Gastroesophageal sphincter (tissue), 4 donors: ENCODE measurements at regions not wholly inside any gene's neighbourhood (a gene's known extent, or its start where the extent isn't known, plus 50 kb on each side); places are given as distances from the start of the nearest gene placed in this dataset.

ENCODE experiments used
- ATAC-seq: fragments of 150-250 bp; one replicate; pipeline ENCODE4 v1.9.1; 2016; ENCODE audit warnings: mild to moderate bottlenecking, moderate library complexity
- H3K27ac ChIP-seq, 4 donors: fragments of 200-600 bp; sonication (generic) in 3 of 4; 1 replicate in 3 of 4; 2 replicates in 1 of 4; pipeline ENCODE4 v1.5.1; 2016 to 2019
- H3K27me3 ChIP-seq: fragments of 200-600 bp; sonication (generic); one replicate; pipeline ENCODE4 v1.5.1; 2019
- H3K36me3 ChIP-seq, 2 donors: fragments of 200-600 bp; sonication (generic); one replicate each; pipeline ENCODE4 v1.5.1; 2019; ENCODE audit warnings: control low read depth in 1 of 2
- H3K4me1 ChIP-seq, 3 donors: fragments of 200-600 bp; sonication (generic); 1 replicate in 2 of 3; 2 replicates in 1 of 3; pipeline ENCODE4 v1.5.1; 2016 to 2019; ENCODE audit warnings: control low read depth in 2 of 3
- H3K4me3 ChIP-seq, 2 donors: fragments of 200-600 bp; sonication (generic); one replicate each; pipeline ENCODE4 v1.5.1; 2019; ENCODE audit warnings: mild to moderate bottlenecking in 1 of 2, moderate library complexity in 1 of 2
- H3K9me3 ChIP-seq, 3 donors: fragments of 200-600 bp; sonication (generic); one replicate each; pipeline ENCODE4 v1.5.1; 2017 to 2019; ENCODE audit warnings: control low read depth in 2 of 3
- EP300 ChIP-seq: sonication (generic); formaldehyde crosslinking; IDR thresholded peaks from one replicate; pipeline ENCODE4 v1.6.1; 2017; ENCODE audit warnings: antibody characterized with exemption, mild to moderate bottlenecking
- POLR2A ChIP-seq, 2 donors: fragments of 450-650 bp; IDR thresholded peaks; one replicate each; pipeline ENCODE4 v1.6.1; 2017; ENCODE audit warnings: antibody characterized with exemption in 2 of 2, mild to moderate bottlenecking in 2 of 2, moderate library complexity in 1 of 2
- POLR2AphosphoS5 ChIP-seq: sonication (generic); formaldehyde crosslinking; IDR thresholded peaks from one replicate; pipeline ENCODE4 v1.6.1; 2017; ENCODE audit warnings: antibody characterized with exemption
- WGBS, 2 donors: methylation state at CpG; one replicate each; pipeline ENCODE4 v1.1.5; 2018; ENCODE audit warnings: low coverage in 1 of 2; 5-methylcytosine and 5-hydroxymethylcytosine counted together
- TF ChIP-seq, protein P1 (sequence below), 4 experiments: fragments of 200-600 bp in 2 of 4; fragments of 450-650 bp in 2 of 4; sonication (generic) in 1 of 4; IDR thresholded peaks; one replicate each; pipeline ENCODE4 v1.5.1; 2017 to 2019; ENCODE audit warnings: antibody characterized with exemption in 4 of 4, mild to moderate bottlenecking in 2 of 4, moderate library complexity in 2 of 4

DNA sequence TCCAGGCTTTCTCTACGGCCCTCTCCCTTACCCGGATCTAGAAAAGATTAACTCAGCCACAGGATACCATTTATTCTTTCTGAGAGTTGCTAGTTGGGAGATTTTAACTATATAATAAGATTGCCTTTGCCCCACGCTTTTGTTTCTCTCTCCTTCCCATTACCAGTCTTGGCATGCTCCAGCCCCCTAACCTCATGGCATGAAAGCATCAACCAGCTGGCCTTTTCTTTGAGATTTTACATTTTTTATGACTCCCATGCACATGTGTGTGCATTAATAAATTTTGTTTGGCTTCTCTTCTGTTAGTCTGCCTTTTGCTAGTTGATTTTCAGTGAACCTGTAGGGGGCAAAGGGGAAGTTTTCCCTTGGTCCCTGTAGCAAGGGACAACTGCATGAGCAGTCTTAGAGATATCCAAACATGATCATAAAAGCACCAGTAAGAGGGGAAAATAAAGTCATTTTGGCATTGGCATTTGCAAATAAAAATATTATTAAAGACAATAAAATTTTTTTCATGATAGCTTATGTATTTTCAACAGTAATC is 73.6 kb downstream of the OXSM start:
- no peak for TF ChIP-seq EP300
- TF ChIP-seq POLR2A (IDR thresholded peaks at IDR 0.05): no peak
- TF ChIP-seq POLR2AphosphoS5: no peak
- TF ChIP-seq, protein P1, sequence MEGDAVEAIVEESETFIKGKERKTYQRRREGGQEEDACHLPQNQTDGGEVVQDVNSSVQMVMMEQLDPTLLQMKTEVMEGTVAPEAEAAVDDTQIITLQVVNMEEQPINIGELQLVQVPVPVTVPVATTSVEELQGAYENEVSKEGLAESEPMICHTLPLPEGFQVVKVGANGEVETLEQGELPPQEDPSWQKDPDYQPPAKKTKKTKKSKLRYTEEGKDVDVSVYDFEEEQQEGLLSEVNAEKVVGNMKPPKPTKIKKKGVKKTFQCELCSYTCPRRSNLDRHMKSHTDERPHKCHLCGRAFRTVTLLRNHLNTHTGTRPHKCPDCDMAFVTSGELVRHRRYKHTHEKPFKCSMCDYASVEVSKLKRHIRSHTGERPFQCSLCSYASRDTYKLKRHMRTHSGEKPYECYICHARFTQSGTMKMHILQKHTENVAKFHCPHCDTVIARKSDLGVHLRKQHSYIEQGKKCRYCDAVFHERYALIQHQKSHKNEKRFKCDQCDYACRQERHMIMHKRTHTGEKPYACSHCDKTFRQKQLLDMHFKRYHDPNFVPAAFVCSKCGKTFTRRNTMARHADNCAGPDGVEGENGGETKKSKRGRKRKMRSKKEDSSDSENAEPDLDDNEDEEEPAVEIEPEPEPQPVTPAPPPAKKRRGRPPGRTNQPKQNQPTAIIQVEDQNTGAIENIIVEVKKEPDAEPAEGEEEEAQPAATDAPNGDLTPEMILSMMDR (IDR thresholded peaks at IDR 0.05): no peak
- Histone ChIP-seq H3K4me3 (no peak overlapping the region), H3K4me1 (no peaks in the 10 kb centered on the region), H3K27me3 (no peaks in the 10 kb centered on the region), H3K9me3 (peaks cover 0 to 4% (median 3%) of the 10 kb centered on the region in 3 donors), H3K27ac (no peak overlapping the region), H3K36me3 (no peaks in the 10 kb centered on the region)
- WGBS, 2 donors: 69 to 87% methylated on average over 3 of the region's 3 CpGs
- no peak for ATAC-seq

DNA sequence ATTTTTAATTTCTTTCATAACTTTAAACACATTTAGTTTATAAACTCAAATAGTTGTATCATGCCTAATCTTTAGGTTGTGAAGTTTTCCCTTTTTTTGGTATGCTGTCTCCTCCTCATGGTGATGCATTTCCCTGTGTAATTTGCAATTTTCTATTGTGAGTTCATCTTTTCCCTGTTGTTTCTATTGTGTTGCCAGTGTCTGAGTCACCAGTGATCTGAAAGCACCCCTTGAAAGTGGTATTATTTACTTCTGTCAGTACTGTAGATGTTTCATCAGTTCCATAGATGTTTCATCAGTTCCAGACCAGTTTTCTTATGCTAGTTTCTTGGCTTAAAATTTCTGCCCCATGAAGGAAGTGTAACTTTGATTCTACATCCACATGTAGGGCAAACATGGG is 80.6 kb downstream of the OXSM start:
- ATAC-seq: no peak
- Histone ChIP-seq H3K27me3 (no peaks in the 10 kb centered on the region), H3K36me3 (no peaks in the 10 kb centered on the region), H3K4me1 (no peaks in the 10 kb centered on the region), H3K27ac (no peak overlapping the region), H3K4me3 (no peak overlapping the region), H3K9me3 (peaks cover 0 to 1% (median 0%) of the 10 kb centered on the region in 3 donors)
- TF ChIP-seq EP300 (no peak), POLR2AphosphoS5 (no peak), POLR2A (IDR thresholded peaks at IDR 0.05) (no peak)
- TF ChIP-seq, protein P1 (IDR thresholded peaks at IDR 0.05): no peak

DNA sequence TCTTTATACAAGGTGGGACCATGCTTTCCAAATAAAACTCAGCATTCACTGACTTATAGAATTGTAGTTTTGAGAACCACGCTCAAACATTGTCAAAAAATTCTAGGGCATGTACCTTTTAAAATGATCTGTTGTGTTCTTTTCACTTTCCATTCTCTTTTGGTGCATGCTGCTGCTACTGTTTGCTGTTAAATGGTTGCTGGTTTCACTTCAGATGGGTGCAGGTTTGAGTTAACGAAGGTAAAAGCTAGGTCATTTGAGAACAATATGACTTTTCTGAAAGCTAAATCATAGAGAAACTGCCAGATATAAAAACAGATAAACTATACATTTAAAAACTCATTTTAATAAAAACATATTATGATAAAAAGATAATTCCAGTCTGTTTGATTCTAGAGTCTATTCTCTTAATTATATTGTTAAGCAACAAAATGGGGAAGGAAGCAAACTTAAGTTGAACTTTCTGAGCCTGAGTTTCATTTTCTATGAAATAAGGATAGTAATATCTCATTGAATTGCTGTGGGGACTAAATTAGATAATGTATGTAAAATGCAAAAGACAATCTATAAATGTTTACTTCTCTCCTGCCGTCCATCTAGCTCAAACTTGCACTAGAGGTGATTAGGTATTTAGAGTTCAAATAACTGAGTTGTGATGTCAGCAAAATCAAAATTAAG is 82.4 kb downstream of the OXSM start:
- H3K9me3 ChIP-seq: peaks cover 0 to 1% (median 0%) of the 10 kb centered on the region in 3 donors
- no peak for TF ChIP-seq POLR2AphosphoS5
- no peak for TF ChIP-seq EP300
- TF ChIP-seq, protein P1 (IDR thresholded peaks at IDR 0.05): no peak
- TF ChIP-seq POLR2A (IDR thresholded peaks at IDR 0.05): no peak
- WGBS, 2 donors: 83 to 88% methylated on average over 2 to 3 of the region's 3 CpGs

DNA sequence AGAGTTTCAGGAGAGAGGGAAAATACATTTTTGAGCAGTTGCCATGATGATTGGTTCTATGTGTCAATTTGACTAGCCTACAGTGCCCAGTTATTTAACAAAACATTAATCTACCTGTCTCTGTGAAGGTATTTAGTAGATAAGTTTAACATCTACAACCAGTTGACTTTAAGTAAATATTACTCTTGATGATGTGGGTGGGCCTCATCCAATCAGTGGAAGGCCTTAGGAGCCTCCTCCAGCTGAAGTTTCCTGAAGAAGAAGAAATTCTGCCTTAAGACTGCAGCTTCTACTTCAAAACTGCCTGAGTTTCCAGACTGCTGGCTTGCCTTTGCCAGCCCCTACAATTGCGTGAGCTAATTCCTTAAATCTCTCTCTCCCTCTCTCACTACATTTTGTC is 93.6 kb downstream of the OXSM start:
- no peak for ATAC-seq
- WGBS, 2 donors: 100% methylated on average over 1 of the region's 1 CpG; no CpG with 5 or more reads in 1 of the 2 donors
- no peak overlapping the region for H3K27ac ChIP-seq
- H3K27me3 ChIP-seq: no peaks in the 10 kb centered on the region
- no peak overlapping the region for H3K4me3 ChIP-seq
- no peaks in the 10 kb centered on the region for H3K36me3 ChIP-seq
- TF ChIP-seq POLR2AphosphoS5 (no peak), EP300 (no peak), POLR2A (IDR thresholded peaks at IDR 0.05) (no peak)
- TF ChIP-seq, protein P1 (IDR thresholded peaks at IDR 0.05): no peak
- no peaks in the 10 kb centered on the region for H3K4me1 ChIP-seq
- no peaks in the 10 kb centered on the region for H3K9me3 ChIP-seq

More for the DNA sequence above, 82.4 kb downstream of the OXSM start:
- Histone ChIP-seq H3K36me3 (no peaks in the 10 kb centered on the region), H3K27ac (no peak overlapping the region), H3K4me3 (no peak overlapping the region), H3K27me3 (no peaks in the 10 kb centered on the region), H3K4me1 (no peaks in the 10 kb centered on the region)
- ATAC-seq: no peak

DNA sequence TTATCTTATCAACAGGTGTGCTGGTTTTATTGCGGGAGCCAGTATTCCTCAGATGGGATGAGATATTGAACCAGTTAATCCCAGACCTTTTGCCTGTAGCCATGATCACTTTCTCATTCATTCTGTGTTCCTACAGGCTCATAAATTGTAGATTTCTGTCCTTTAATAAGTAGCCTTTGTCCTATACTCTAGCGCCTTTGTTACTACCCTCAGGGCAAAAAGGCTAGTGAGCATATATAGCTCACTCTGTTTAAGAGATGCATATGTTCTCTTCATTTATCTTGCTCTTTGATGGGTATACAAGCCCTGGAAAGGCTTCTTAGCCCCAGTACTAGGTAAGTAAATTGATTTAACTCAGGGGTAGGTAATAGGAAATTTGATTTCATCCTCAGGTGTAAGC is 95.1 kb downstream of the OXSM start:
- Histone ChIP-seq H3K9me3 (no peaks in the 10 kb centered on the region), H3K36me3 (no peaks in the 10 kb centered on the region), H3K27ac (no peak overlapping the region), H3K4me3 (no peak overlapping the region), H3K4me1 (no peaks in the 10 kb centered on the region), H3K27me3 (no peaks in the 10 kb centered on the region)
- 78 to 80% methylated on average over 1 to 2 of the region's 2 CpGs for WGBS, 2 donors
- ATAC-seq: no peak
- TF ChIP-seq POLR2A (IDR thresholded peaks at IDR 0.05) (no peak), EP300 (no peak), POLR2AphosphoS5 (no peak)
- TF ChIP-seq, protein P1 (IDR thresholded peaks at IDR 0.05): no peak
